Neural cell (in vitro differentiated cells): ENCODE measurements at regions not wholly inside any gene's neighbourhood (a gene's known extent, or its start where the extent isn't known, plus 50 kb on each side); places are given as distances from the start of the nearest gene placed in this dataset.

Experiments
- EZH2 ChIP-seq: fragments of 200-600, 300-800 bp; shearing (Covaris generic), sonication (generic); IDR thresholded peaks from 2 replicates; pipeline ENCODE4 v1.6.1; 2014; ENCODE audit warnings: antibody characterized with exemption, low read length, borderline replicate concordance, mild to moderate bottlenecking; ENCODE audit not compliant: insufficient read depth, poor library complexity, severe bottlenecking
- POLR2AphosphoS5 ChIP-seq: IDR thresholded peaks from 2 replicates; pipeline ENCODE4 v1.6.1; 2012
- TF ChIP-seq, protein P1 (sequence below): fragments of 450-650 bp; IDR thresholded peaks from 2 replicates; pipeline ENCODE4 v1.5.1; 2014; ENCODE audit warnings: antibody characterized with exemption, mild to moderate bottlenecking, moderate library complexity; ENCODE audit not compliant: poor library complexity, severe bottlenecking

DNA sequence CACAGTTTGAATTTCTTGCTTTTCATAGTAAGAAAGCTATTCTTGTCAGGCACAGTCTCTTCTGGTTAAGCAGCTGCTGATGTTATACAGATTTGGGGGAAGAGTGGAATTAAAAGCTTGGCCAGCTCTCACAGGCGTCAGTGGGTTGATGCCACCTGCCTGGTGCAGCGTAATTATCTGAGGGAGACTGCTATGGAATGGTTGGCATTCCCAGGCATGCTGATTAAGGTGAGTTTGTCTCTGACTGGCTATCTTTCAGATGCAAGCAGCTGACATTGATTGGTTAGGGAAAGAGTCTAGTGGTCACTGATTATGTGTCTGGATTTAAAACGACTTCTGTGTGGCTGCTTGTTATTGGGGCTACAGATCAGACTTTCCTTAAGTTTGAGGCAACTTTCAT, 948.4 kb downstream of the UQCRFS1 start:
- TF ChIP-seq, protein P1, sequence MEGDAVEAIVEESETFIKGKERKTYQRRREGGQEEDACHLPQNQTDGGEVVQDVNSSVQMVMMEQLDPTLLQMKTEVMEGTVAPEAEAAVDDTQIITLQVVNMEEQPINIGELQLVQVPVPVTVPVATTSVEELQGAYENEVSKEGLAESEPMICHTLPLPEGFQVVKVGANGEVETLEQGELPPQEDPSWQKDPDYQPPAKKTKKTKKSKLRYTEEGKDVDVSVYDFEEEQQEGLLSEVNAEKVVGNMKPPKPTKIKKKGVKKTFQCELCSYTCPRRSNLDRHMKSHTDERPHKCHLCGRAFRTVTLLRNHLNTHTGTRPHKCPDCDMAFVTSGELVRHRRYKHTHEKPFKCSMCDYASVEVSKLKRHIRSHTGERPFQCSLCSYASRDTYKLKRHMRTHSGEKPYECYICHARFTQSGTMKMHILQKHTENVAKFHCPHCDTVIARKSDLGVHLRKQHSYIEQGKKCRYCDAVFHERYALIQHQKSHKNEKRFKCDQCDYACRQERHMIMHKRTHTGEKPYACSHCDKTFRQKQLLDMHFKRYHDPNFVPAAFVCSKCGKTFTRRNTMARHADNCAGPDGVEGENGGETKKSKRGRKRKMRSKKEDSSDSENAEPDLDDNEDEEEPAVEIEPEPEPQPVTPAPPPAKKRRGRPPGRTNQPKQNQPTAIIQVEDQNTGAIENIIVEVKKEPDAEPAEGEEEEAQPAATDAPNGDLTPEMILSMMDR = no peak
- no peak for TF ChIP-seq POLR2AphosphoS5
- no peak for TF ChIP-seq EZH2
